ENCODE measurements at regions not wholly inside any gene's neighbourhood (a gene's known extent, or its start where the extent isn't known, plus 50 kb on each side); places are given as distances from the start of the nearest gene placed in this dataset.
A peak's percentile ranks its signal among the peaks of the same experiment; 100 is the strongest.
"Not testable (repeated sequence)": the region's sequence is repeated elsewhere in the genome, so short reads cannot be mapped to it uniquely, and the experiment has no call there.

DNA sequence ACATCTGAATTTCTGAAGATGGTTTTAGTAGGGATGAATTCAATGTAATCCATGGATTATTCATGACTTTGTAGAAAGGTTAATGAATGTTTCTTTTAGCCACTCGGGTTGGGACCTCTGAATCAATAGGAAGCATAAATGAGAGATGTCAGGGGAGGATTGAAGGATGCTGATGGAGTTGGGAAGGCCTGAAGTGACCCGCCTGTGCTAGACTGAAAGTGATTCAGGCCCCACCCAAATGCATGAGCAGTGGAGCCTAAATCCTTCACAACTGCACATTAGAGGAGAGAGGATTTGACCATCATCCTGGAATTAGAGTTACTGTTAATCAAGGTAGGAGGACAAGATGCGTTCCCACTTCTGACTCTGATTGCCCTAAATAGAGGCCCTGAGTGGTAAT is 162.2 kb upstream of the PTPN20 start:
- DNase-seq (ENCODE audit: low spot score), result not testable (repeated sequence)

DNA sequence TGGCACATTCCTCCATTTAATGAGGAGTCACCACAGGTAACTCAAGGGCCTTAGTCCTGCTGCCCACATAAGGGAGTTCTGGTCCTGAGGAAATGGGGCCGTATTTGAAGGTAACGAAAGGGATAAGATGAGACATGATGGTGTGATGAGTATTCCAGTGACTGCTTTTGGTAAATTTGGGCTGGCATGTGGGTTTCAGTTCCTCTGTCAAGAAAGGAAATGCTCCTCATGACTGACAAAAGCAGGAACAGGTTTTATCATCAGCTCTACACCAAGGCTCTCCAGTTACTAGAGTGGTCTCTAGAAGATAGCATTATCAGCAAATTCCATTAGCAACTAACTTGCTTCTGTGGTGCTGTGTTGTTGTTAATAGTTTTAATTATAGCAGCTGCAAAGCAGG is 161.8 kb upstream of the PTPN20 start:
- not testable (repeated sequence) for DNase-seq (ENCODE audit: low spot score)

DNA sequence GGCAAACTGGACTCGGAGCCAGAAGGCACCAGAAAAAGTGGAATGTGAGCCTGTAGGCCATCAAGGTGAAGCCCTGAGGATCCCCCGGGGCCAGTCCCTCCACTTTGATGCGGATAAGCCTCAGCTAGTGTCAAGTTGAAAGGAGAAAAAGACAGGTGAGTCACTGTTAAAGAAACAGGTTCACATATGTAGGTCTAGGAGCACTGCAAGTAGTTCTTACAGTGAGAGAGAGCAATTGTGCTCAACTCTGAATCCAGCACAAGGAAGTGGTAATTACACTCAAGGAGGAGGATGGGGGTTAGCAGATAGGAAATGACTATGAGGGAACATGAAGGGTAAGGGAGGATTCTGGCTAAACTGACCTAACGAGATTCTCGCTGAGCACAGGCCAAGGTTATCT is 157.5 kb upstream of the PTPN20 start:
- not testable (repeated sequence) for DNase-seq (ENCODE audit: low spot score)

DNA sequence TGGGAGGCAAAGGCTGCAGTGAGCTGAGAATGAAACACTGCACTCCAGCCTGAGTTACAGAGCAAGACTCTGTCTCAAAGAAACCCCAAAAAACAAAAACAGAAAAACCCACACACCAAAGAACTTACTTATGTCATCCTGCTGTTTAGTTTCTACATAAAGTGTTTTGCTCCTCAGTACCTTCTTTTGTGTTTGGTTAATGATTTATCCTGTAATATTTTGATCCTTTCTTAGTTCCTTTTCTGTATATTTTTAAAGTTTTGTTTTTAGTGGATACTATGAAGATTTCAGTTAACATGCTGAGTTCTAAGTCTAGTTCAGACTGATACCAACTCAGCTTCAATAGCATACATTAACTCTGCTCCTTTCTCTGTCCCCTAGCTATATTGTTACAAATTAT is 149.8 kb upstream of the PTPN20 start:
- not testable (repeated sequence) for DNase-seq (ENCODE audit: low spot score)

DNA sequence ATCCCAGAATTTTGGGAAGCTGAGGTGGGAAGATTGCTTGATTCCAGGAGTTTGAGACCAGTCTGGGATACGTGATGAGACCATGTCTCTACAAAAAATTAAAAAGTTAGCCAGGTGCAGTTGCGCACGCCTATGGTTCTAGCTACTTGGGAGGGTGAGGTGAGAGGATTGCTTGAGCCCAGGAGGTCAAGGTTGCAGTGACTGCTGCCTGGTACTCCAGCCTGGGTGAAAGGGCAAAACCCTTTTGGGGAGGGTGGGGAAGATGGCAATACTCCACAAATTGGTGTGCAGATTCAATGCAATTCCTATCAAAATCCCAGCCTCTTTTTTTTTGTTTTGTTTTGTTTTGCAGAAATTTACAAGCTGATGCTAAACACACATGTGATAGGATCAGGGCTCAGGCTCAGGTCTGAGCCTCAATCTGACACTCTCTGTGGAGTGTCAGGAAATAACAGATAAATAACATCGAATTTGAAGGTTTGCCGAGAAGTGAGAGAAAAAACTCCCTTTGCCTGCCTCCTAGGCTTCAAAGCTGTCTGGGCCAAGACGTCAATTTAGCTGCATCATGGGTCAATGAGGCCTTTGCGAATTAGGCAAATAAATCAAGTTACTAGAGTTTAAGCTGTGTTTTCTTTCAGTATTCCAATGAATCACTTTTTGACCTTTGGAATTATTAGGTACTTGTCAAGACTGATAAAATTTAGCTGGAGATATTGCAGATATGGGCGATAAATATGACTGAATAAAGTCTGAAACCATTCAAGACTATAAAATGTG is 142.5 kb upstream of the PTPN20 start:
- not testable (repeated sequence) for DNase-seq (ENCODE audit: low spot score)

DNA sequence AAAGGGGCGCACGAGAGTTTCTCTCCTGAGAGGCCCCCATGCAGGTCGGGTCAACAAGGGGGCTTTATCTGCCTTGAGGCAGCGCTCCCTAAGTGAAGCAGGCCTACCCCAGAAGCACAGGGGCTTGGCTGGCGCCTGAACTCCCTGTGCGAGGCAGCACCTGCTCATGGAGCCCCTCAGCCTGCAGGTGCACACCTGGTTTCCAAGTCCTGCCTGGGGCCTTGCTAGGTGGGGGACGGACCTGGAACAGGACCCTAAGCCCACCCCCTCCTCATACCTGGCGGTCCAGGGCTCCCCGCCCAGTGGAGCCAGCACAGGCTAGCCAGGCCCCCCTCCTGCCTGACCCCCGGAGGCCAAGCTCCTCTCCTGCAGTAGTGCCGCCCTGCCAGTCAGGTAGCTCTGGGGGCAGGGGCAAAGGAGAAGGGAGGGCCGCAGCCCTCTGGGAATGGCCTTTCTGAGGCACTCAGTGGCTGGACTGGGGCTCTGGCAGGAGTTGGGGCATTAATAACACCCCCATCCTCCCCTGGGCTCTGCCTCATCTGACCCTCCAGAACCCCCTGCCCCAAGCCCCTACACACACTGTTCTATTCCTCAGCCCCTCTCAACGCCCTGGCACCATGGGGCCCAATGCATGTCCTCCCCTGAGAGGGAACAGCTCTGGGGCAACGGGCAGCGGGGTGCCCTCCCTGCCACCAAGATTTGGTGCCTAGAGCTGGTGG is 137.9 kb upstream of the PTPN20 start:
- DNase-seq (ENCODE audit: low spot score), result not testable (repeated sequence)

DNA sequence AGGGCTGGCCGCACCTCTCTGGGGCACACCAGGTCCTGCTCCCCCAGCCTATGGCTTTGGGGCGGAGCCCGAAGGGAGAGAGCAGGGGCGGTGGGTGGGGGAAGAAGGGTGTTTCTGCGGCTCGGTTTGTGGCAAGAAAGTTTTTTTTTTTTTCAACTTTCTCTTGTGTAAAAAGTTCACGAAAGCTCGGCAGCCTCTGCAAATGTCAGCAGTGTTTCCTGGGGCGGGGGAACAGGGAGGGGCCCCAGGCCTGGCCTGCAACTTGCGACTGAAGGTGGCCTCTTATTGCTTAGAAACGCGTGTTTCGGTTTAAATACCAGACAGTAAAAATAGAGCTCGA is 137.4 kb upstream of the PTPN20 start:
- not testable (repeated sequence) for DNase-seq (ENCODE audit: low spot score)

DNA sequence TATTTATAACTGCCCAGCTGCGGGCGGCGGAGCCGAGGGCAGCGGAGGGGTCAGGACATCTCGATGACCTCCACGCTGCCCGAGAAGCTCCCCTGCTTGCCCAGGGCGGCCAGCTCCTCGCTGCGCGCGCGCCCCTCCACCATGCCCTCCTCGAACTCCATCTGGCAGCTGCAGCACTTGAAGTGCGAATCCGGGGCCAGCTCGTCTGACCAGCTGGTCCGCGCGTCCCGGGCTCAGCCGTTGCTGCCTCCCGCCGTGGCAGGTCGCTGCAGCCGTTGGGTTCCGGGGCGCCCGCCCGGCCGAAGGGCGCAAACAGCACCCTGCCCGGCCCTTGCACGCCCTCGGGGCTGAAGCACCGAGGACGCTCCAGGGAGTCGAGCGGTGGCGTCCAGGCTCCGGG is 136.9 kb upstream of the PTPN20 start:
- not testable (repeated sequence) for DNase-seq (ENCODE audit: low spot score)

DNA sequence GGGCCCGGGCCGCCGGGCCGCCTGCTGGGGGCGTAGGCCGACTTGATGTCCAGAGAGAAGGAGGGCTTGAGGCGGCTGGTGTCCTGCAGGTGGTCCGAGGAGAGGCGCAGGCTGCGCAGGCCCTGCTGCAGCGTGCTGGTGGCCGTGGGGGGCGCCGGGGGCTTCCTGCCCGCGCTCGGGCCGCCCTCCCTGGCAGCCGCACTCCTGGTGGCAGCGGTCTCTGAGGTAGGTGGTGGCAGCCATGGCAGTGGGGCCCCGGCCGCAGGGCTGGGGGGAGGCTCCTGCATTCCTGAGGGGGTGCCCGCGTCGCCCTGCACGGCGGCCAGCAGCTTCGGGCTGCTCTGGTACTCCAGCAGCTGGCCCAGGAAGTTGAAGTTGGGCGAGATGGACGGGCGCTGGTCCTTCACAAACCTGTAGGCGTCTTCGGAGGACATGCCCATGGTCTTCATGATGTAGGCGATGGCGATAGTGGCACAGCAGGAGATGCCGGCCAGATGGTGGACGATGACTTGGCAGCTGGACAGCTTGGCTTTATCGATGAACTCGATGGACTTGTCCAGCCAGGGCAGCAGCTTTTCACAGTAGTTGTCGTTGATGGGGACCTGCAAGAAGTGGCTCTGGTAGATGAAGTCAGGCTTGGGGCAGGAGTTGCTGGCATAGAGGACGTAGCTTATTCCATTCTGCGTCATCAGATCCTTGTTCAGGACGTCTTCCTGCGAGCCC is 136.1 kb upstream of the PTPN20 start:
- not testable (repeated sequence) for DNase-seq (ENCODE audit: low spot score)

DNA sequence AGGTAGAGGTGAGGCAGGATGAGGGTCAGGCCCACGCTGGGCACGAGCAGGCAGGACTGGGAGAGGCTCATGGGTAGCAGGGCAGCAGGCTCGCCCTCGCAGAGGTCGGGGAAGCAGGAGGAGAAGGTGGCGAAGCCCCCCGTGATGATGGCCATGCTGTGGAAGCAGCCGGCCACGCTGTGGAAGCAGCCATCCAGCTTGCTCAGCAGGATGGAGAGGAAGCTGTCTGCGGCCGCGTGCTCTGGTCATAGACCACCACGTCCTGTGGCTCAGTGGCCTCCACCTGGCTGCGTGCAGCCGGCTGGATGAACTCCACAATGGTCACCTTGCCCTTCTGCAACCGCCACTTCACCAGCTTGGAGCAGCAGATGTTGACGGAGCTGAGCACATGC is 135.6 kb upstream of the PTPN20 start:
- DNase-seq (ENCODE audit: low spot score), result not testable (repeated sequence)

DNA sequence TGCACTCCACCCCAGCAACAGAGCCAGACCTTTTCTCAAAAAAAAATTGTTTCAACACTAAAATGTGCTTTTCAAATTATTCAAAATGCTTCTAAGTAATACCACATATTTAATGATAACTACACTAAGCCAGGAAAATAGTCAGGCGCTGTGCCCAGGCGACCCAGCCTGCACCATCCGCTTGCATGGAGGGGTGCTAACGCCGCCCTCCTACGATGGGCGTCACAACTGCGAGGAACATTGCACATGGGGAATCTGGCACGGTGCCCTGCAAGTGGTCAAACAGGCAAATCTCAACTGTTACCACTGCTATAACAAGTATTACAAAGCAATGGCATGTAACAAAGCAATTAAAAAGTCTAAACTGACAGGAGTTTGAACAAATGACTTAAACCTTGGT is 131.7 kb upstream of the PTPN20 start:
- not testable (repeated sequence) for DNase-seq (ENCODE audit: low spot score)

DNA sequence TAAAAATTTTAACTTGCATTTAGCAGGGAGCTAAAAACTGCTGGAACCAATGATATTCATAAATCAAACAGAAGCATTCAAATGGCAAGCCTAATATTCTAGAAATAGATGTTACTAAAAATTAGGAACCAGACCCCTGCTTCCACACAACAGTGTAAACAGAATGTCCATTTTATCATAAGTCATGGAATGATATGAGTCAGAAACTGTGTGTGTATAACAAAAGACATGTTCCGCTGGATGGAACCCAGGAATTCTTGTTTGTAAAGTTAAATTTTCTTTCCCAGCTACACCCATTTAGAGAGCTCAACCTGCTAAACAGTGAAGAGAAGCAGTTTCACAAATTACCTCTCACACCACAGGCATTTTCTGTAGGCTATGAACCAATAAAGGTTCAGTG is 131.1 kb upstream of the PTPN20 start:
- DNase-seq (ENCODE audit: low spot score), result not testable (repeated sequence)

DNA sequence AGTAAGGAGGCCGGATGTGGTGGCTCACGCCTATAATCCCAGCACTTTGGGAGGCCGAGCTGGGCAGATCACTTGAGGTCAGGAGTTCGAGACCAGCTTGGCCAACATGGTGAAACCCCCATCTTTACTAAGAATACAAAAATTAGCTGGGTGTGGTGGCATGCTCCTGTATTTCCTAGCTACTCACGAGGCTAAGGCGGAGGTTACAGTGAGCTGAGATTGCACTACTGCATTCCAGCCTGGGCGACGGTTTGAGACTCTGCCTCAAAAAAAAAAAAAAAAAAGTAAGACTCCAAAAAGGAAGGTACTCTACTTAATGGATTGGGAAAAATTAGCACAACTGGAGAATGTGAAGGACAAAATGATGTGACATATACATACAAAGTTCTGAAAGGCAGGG is 130.2 kb upstream of the PTPN20 start:
- not testable (repeated sequence) for DNase-seq (ENCODE audit: low spot score)

DNA sequence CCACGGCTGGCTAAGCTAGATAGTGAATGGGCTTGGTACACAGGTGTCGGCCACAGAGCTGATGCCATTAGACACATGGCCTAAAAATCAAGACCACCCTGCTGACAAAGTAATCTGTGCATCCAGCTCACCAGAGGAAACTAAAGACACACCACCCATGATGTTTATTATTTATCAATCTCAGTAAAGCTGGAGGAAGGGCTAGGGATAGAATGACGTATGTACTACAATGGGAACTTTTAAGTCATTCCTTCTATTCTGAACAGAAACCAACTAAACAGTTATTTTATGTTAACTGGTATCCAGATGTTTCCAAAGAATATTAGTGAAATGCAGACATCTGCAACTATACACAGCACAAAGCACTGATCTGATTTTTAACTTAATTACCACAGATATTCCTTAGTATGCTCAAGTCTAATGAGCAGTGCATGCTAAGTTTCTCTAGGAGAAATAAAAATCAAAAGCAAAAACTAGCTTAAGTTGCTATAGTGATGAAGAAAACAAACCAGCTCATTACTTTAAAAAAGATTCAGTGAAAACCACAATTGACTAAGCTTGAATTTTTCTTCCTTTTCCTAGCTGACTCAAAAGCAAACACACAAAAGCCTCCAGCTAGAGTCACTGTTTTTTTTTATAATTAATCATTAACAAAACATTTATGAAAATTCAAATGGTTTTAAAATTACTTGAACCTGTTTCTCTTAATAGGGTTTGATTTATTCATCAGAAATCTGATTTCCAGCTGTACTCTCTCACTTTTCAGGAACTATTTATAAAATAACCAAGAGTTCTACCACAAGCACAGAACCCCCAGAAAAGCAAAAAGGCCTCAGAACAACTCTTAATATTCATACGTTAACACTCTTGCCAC is 129.0 kb upstream of the PTPN20 start:
- not testable (repeated sequence) for DNase-seq (ENCODE audit: low spot score)

DNA sequence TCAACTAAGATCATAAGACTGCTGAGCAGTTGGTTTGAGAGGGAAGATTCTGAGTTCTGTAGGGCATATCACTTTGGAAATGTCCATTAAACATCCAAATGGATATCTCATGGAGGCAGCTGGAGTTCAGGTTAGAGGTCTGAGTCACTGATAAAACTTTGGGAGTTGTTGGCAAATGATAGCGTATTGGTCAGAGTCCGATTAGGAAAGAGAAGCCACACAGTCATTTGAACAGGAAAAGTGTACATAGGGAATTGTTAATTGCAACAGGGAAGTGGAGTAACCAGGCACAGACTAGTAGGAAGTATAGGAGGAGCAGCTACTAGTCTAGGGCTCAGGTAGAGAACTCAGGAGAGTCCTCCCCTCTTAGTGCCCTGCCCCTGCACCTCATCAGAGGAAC is 126.6 kb upstream of the PTPN20 start:
- DNase-seq (ENCODE audit: low spot score), result not testable (repeated sequence)

DNA sequence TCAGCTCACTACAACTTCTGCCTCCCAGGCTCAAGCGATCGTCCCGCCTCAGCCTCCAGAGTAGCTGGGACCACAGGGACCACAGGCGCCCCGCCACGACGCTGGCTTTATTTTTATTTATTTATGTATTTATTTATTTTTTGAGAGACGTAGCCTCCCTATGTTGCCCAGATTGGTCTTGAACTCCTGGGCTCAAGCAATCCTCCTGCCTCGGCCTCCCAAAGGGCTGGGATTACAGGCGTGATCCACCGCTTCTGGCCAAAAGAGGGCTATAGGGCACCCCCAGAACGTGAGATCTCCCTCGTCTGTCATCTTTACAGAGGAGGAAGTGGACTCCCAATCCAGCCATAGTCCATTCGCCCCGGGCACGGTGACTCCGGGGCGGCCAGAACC is 125.1 kb upstream of the PTPN20 start:
- not testable (repeated sequence) for DNase-seq (ENCODE audit: low spot score)

DNA sequence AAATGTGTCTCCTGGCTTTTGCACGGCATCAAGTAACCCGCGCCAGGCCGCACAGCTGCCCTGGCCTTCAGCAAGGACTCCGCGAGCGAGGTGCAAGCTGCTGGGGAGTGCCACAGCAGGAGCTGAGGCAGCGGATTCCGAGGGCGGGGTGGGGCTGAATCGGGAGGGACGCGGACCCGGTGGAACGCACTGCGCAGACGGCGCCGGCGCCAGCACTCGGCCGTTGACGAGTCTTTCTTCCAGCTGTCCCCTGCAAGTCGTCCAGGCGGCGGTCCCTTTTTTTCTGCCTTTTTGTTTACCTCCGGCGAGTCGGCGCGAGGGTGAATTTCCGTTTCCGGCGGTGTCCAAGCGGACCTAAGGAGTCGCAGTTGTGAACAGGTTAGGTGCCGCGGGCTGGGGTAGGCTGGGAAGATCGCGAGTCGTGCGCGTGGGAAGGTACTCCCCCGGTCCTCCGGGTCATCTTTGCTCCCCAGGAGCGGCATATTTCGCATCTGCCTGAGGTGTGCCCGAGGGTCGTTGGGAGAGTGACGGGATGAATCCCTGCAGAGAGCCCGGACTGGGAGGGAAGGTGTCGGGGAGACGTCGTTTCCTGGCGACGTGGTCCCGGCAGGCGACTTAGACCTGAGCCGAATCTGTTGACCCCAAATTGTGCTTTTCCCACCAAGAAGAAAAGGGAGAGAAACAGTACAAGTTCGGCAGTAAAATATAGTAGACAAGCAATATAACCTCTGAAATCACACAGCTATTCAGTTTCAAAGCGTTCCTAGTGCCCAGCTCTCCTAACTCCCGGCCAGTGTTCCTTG is 124.5 kb upstream of the PTPN20 start:
- peak; percentile 16 for DNase-seq (ENCODE audit: low spot score)

DNA sequence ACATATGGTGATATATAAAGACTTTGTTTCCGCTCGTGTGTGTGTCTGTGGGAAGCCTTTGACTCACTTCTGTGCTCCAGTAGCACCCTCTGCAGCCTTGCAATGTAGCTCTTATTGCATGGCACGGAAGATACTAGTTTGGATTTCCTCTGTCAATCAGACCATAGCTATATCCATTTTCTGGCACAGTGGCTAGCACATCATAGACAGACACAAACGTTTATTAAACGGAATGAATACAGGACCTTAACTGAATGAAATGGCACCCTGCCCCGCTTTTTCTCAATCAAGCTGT is 124.0 kb upstream of the PTPN20 start:
- peak; percentile 30 for DNase-seq (ENCODE audit: low spot score)

DNA sequence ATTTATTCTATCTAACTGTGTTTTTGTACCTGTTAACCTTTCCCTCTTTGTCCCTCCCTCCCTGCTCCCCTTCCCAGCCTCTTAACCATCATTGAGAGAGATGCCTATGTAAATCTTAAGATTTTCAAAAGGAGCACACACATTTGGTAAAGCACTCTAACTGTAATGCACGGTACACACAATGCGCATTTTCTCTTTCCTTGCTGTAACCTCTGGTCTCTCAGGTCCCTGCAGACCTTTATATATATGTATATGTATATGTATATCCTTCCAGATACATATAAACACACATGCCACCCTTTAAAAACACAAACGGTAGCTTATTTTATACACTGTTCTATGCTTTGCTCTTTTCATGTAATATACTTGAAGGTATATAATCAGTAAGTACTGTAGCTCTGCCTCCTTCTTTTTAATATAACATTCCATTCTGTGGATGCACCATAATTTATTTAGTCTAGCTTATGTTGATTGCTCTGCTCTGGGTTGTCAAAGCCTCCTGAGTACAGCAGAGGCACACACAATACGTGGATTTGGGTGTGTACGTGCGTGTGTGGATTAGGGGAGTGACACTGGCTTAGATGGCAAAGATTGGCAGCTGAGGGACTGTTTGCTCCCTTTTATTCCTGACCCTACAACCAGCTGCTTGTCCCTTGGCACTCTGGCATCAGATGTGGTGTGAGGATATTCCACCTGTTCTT is 118.4 kb upstream of the PTPN20 start:
- not testable (repeated sequence) for DNase-seq (ENCODE audit: low spot score)

DNA sequence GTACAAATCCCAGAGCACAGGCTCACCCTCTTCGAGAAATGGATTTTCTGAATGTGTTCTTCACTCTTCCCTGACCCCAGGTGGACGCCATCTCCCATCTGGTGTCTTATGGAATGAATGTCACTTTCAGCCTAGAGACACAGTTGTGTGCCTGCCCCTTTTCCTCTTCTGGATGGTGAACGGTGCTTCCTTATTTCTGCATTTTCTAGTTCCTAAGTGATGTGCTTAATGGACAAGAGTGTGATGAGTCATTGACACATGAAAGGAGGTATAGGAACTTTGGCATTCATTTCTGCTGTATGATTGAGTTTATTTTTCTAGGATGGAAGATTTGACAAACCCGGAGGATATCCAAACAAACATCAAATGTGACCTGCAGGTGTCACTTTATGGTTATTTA is 114.9 kb upstream of the PTPN20 start:
- DNase-seq (ENCODE audit: low spot score), result not testable (repeated sequence)

DNA sequence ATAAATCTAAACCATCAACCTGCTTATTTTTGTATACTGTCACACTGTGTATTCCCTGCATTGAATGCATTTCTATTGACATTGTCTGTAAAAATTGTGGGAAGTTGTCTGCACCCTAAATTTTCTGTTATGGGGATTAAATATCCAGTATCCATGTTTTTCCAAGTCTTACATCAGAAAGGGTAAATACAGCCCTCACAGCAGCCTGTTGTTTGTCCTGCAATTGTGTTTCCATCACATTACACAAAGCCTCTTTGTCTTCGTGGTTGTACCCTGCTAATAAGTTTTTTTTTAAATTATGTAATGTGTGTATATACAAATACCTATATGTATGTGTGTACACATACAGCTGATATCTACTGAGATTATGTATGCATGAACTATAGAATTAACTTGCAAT is 109.2 kb upstream of the PTPN20 start:
- DNase-seq (ENCODE audit: low spot score), result not testable (repeated sequence)
